ENCODE measurements at regions not wholly inside any gene's neighbourhood (a gene's known extent, or its start where the extent isn't known, plus 50 kb on each side); places are given as distances from the start of the nearest gene placed in this dataset.

DNA sequence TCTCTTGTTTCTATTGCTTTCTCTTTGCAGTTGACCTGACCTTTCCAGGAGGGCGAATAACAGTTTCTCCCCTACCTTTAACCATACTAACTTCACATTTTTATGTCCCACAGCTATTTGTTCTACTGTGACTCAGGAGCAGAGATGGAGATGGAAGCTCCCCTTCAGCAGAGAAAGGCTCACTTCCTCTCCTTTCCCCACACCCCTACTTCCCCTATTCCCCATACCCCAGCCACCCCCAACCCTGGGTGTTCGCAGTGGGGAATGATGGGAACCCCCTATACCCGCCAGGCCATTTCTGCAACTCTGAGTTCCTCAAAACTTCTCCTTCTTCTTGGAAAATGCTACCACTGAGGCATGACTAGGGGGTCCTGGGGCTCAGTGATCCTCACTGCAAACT lies 285.4 kb upstream of the MGAT5 start:
- TF ChIP-seq, protein P1, sequence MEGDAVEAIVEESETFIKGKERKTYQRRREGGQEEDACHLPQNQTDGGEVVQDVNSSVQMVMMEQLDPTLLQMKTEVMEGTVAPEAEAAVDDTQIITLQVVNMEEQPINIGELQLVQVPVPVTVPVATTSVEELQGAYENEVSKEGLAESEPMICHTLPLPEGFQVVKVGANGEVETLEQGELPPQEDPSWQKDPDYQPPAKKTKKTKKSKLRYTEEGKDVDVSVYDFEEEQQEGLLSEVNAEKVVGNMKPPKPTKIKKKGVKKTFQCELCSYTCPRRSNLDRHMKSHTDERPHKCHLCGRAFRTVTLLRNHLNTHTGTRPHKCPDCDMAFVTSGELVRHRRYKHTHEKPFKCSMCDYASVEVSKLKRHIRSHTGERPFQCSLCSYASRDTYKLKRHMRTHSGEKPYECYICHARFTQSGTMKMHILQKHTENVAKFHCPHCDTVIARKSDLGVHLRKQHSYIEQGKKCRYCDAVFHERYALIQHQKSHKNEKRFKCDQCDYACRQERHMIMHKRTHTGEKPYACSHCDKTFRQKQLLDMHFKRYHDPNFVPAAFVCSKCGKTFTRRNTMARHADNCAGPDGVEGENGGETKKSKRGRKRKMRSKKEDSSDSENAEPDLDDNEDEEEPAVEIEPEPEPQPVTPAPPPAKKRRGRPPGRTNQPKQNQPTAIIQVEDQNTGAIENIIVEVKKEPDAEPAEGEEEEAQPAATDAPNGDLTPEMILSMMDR (IDR thresholded peaks at IDR 0.05), result no peak
- TF ChIP-seq EZH2 (IDR thresholded peaks at IDR 0.05; ENCODE audit: borderline replicate concordance, insufficient read depth, low read depth, low read length, poor library complexity, severe bottlenecking), result no peak
